Head of caudate nucleus (tissue), 42 donors: ENCODE measurements at regions not wholly inside any gene's neighbourhood (a gene's known extent, or its start where the extent isn't known, plus 50 kb on each side); places are given as distances from the start of the nearest gene placed in this dataset.
"Not testable (repeated sequence)": the region's sequence is repeated elsewhere in the genome, so short reads cannot be mapped to it uniquely, and the experiment has no call there.

Experiments used
- DNase-seq, 42 donors: peaks; one replicate each; pipeline versions ENCODE4 v3.0.0 to v3.0.0-alpha.2; 2020 to 2021; ENCODE audit warnings: mixed read lengths in 7 of 42
- intact Hi-C: fragments of 100-400 bp; cut with DNase I; formaldehyde crosslinking; loops from one replicate; pipeline ENCODE4 v1.15.0; 2022

- intact Hi-C loops = no loop called here
- DNase-seq = no peak
Measured at GRCh38 chr5:168092209-168093185, 198.9 kb upstream of the WWC1 start.

GRCh38 chr5:168093200-168093910 is 198.1 kb upstream of the WWC1 start:
- peak in 3 of 42 donors; percentile 29 to 39 (median 33) for DNase-seq
- intact Hi-C loops = no loop called here

GRCh38 chr5:168096525-168096924 is 194.9 kb upstream of the WWC1 start:
- no peak for DNase-seq
- intact Hi-C loops = no loop called here

- no peak for DNase-seq
- intact Hi-C loops = no loop called here
Measured at GRCh38 chr5:168097876-168098653, 193.4 kb upstream of the WWC1 start.

GRCh38 chr5:168101352-168101751 is 190.1 kb upstream of the WWC1 start:
- DNase-seq = no peak
- intact Hi-C loops = no loop called here

GRCh38 chr5:168103018-168103417 is 188.4 kb upstream of the WWC1 start:
- intact Hi-C loops = not testable (repeated sequence)

GRCh38 chr5:168104350-168104749 is 187.1 kb upstream of the WWC1 start:
- peak in 1 of 42 donors; percentile 12 for DNase-seq
- intact Hi-C loops = no loop called here

More at GRCh38 chr5:168103018-168103417, 188.4 kb upstream of the WWC1 start:
- DNase-seq = not testable (repeated sequence)

GRCh38 chr5:168104811-168105481 is 186.5 kb upstream of the WWC1 start:
- intact Hi-C loops = no loop called here
- DNase-seq = peak in 1 of 42 donors; percentile 45

- intact Hi-C loops = no loop called here
Measured at GRCh38 chr5:168106008-168106761, 185.3 kb upstream of the WWC1 start.

GRCh38 chr5:168109441-168109840 is 182.0 kb upstream of the WWC1 start:
- no peak for DNase-seq
- intact Hi-C loops = no loop called here

More at GRCh38 chr5:168106008-168106761, 185.3 kb upstream of the WWC1 start:
- peak in 28 of 42 donors; percentile 13 to 77 (median 46) for DNase-seq

GRCh38 chr5:168110384-168110783 is 181.1 kb upstream of the WWC1 start:
- DNase-seq = no peak
- intact Hi-C loops = no loop called here

GRCh38 chr5:168110870-168111832 is 180.3 kb upstream of the WWC1 start:
- DNase-seq = no peak
- intact Hi-C loops = no loop called here

GRCh38 chr5:168114444-168115017 is 176.9 kb upstream of the WWC1 start:
- peak; percentile 14 to 79 (median 64) for DNase-seq
- intact Hi-C loops = no loop called here

GRCh38 chr5:168117469-168117868 is 174.0 kb upstream of the WWC1 start:
- intact Hi-C loops = no loop called here
- no peak for DNase-seq

- DNase-seq = no peak
- intact Hi-C loops = no loop called here
Measured at GRCh38 chr5:168118042-168118668, 173.3 kb upstream of the WWC1 start.
